Large intestine (tissue), 3 donors: ENCODE measurements at regions not wholly inside any gene's neighbourhood (a gene's known extent, or its start where the extent isn't known, plus 50 kb on each side); places are given as distances from the start of the nearest gene placed in this dataset.

Experiments
- DNase-seq, 2 donors: peaks; one replicate each; pipeline versions ENCODE4 v3.0.0 to v3.0.0-alpha.2; 2013
- H3K27ac ChIP-seq: one replicate; pipeline ENCODE4 v1.5.1; 2013; ENCODE audit warnings: low read length
- H3K27me3 ChIP-seq: 2 replicates; pipeline ENCODE4 v1.6.1; 2013; ENCODE audit warnings: low read length; ENCODE audit not compliant: control insufficient read depth, insufficient read depth
- H3K36me3 ChIP-seq: 2 replicates; pipeline ENCODE4 v1.6.1; 2013; ENCODE audit warnings: low read length; ENCODE audit not compliant: control insufficient read depth, insufficient read depth
- H3K4me1 ChIP-seq: one replicate; pipeline ENCODE4 v1.6.1; 2013; ENCODE audit warnings: low read length; ENCODE audit not compliant: control insufficient read depth, insufficient read depth
- H3K4me3 ChIP-seq: one replicate; pipeline ENCODE4 v1.5.1; 2013; ENCODE audit warnings: low read length
- H3K9me3 ChIP-seq: one replicate; pipeline ENCODE4 v1.6.1; 2013; ENCODE audit warnings: mild to moderate bottlenecking, low read depth, low read length, moderate library complexity; ENCODE audit not compliant: control insufficient read depth
- WGBS: methylation state at CpG from one replicate; pipeline ENCODE4 v1.1.5; 2013; ENCODE audit warnings: low lambda C conversion rate; ENCODE audit not compliant: insufficient coverage; 5-methylcytosine and 5-hydroxymethylcytosine counted together

DNA sequence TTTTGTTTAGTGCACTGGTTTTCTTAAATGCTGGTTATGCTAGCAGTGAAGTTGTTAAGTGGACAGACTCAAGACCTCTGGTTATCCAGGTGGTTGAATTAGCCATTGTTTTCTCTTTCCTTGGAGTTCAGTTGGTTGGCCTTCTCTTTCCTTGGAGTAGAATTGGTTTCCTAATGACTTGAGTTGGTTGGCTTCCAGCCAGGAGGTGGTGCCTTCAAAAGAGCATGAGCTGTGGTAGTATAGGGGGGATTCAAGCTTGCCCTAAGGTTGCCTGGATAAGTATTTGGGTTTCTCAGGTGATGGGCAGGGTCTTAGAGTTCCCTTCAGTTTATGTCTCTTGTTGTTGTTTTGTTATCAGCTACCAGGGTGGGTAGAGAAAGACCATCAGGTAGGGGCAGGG is 92.5 kb downstream of the ATP23 start:
- no peak for DNase-seq
- H3K9me3 ChIP-seq: peaks cover 11% of the 10 kb centered on the region
- H3K4me1 ChIP-seq: no peaks in the 10 kb centered on the region
- no peaks in the 10 kb centered on the region for H3K36me3 ChIP-seq
- no peak overlapping the region for H3K27ac ChIP-seq
- no peak overlapping the region for H3K4me3 ChIP-seq
- H3K27me3 ChIP-seq: no peaks in the 10 kb centered on the region

DNA sequence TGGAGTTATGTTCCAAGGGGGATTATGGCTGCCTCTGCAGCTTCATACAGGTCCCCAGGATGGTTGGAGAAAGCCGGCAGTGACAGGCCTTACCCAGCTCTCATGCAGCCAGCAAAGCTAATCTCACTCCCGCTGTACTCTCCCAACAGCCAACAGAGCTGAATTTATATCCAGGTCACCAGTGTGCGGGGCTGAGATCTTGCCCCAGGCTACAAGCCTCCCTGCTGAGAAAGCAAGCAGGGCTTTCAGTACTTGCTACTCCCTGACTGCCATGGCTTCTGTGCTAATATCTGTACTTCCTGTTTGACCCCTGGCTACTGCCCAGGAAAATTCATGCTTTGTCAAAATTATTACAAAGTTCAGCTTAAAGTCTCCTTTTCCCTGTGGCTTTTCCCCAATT is 92.9 kb downstream of the ATP23 start:
- H3K9me3 ChIP-seq: peaks cover 11% of the 10 kb centered on the region
- no peaks in the 10 kb centered on the region for H3K4me1 ChIP-seq
- no peaks in the 10 kb centered on the region for H3K36me3 ChIP-seq
- H3K27me3 ChIP-seq: no peaks in the 10 kb centered on the region
- no CpG with 5 or more reads among the region's 3 CpGs for WGBS
- no peak overlapping the region for H3K4me3 ChIP-seq
- H3K27ac ChIP-seq: no peak overlapping the region
- DNase-seq: no peak

GRCh38 chr12:58034712-58035111 is 93.3 kb downstream of the ATP23 start:
- no peaks in the 10 kb centered on the region for H3K4me1 ChIP-seq
- peaks cover 11% of the 10 kb centered on the region for H3K9me3 ChIP-seq
- no peak overlapping the region for H3K4me3 ChIP-seq
- no peaks in the 10 kb centered on the region for H3K36me3 ChIP-seq
- WGBS: no CpG with 5 or more reads among the region's 1 CpG
- no peak for DNase-seq
- no peaks in the 10 kb centered on the region for H3K27me3 ChIP-seq
- no peak overlapping the region for H3K27ac ChIP-seq

GRCh38 chr12:58041441-58041840 is 100.1 kb downstream of the ATP23 start:
- Histone ChIP-seq H3K27ac (no peak overlapping the region), H3K9me3 (no peaks in the 10 kb centered on the region), H3K36me3 (no peaks in the 10 kb centered on the region), H3K4me1 (no peaks in the 10 kb centered on the region), H3K4me3 (no peak overlapping the region), H3K27me3 (no peaks in the 10 kb centered on the region)
- 100% methylated on average over 1 of the region's 2 CpGs for WGBS
- DNase-seq: no peak

- H3K9me3 ChIP-seq: no peaks in the 10 kb centered on the region
- H3K36me3 ChIP-seq: no peaks in the 10 kb centered on the region
- H3K4me3 ChIP-seq: no peak overlapping the region
- no peaks in the 10 kb centered on the region for H3K27me3 ChIP-seq
- H3K4me1 ChIP-seq: no peaks in the 10 kb centered on the region
- no peak for DNase-seq
- no peak overlapping the region for H3K27ac ChIP-seq
These were observed 103.6 kb downstream of the ATP23 start for GRCh38 chr12:58044966-58045365.

GRCh38 chr12:58046271-58046670 is 104.9 kb downstream of the ATP23 start:
- Histone ChIP-seq H3K27me3 (no peaks in the 10 kb centered on the region), H3K4me1 (no peaks in the 10 kb centered on the region), H3K9me3 (no peaks in the 10 kb centered on the region), H3K4me3 (no peak overlapping the region), H3K27ac (no peak overlapping the region), H3K36me3 (no peaks in the 10 kb centered on the region)
- no CpG with 5 or more reads among the region's 1 CpG for WGBS
- no peak for DNase-seq

- Histone ChIP-seq H3K36me3 (no peaks in the 10 kb centered on the region), H3K4me3 (no peak overlapping the region), H3K9me3 (no peaks in the 10 kb centered on the region), H3K27me3 (no peaks in the 10 kb centered on the region), H3K4me1 (no peaks in the 10 kb centered on the region), H3K27ac (no peak overlapping the region)
- no CpG with 5 or more reads among the region's 1 CpG for WGBS
- no peak for DNase-seq
These were observed 110.0 kb downstream of the ATP23 start for GRCh38 chr12:58051378-58051777.

- no peak for DNase-seq
- no peaks in the 10 kb centered on the region for H3K4me1 ChIP-seq
- no peaks in the 10 kb centered on the region for H3K36me3 ChIP-seq
- 100% methylated on average over 1 of the region's 1 CpG for WGBS
- H3K27ac ChIP-seq: no peak overlapping the region
- H3K9me3 ChIP-seq: peaks cover 3% of the 10 kb centered on the region
- no peaks in the 10 kb centered on the region for H3K27me3 ChIP-seq
- H3K4me3 ChIP-seq: no peak overlapping the region
These were observed 123.3 kb downstream of the ATP23 start for GRCh38 chr12:58064666-58065065.

GRCh38 chr12:58066296-58066695 is 124.9 kb downstream of the ATP23 start:
- H3K27me3 ChIP-seq: no peaks in the 10 kb centered on the region
- H3K4me1 ChIP-seq: no peaks in the 10 kb centered on the region
- H3K36me3 ChIP-seq: no peaks in the 10 kb centered on the region
- H3K27ac ChIP-seq: no peak overlapping the region
- H3K4me3 ChIP-seq: no peak overlapping the region
- no peak for DNase-seq
- peaks cover 3% of the 10 kb centered on the region for H3K9me3 ChIP-seq

DNA sequence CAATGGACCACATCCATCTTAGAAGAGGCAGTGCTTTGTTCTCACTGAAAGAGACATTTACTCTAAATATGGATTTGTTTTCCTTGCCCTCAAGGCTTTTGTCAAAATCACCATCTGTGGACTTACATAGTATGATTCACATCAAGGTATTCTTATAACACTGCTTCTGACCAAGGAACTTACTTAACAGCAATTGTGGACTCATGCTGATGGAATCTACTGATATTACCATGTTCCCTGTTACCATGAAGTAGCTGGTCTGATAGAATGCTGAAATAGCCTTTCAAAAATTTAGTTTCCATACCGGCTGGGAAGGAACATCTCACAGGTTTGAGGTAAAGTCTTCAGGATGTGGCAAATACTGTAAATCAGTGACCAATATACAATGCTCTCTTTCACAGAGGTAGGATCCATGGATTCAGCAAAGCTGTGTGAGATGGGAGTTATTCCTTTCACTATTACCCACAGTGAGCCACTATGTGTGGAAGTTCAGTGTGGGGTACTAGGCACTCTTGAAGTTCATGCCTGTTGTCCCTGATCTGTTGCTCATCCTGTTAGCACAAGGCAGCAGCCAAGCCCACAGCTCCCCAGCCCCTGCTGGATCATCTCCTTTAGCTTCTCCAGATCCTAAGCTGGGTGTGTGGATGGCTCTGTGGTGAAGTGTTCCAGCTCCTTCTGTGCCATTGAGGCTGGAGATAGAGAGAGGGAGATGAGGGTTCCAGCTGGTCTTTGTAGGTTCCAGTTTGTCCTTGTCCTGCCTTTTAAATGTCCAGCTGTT is 126.4 kb downstream of the ATP23 start:
- WGBS: no CpG with 5 or more reads among the region's 1 CpG
- peaks cover 3% of the 10 kb centered on the region for H3K9me3 ChIP-seq
- no peak for DNase-seq

DNA sequence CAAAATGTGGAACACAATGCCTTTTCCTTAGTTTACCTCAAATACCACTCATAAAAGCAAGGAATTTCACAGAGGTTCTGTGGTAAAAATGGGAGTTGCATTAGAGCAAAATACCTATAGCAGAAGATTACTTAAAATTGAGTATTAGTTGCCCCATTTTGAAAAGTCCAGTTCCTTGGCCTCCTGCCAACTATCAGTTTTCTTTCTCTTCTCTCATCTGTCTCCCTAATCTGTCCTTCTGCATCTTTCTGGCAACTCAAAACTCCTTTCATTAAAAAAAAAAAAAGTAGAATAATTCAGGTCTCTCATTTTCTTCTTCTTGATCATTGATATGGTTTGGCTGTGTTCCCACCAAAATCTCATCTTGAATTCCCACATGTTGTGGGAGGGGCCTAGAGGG is 127.3 kb downstream of the ATP23 start:
- Histone ChIP-seq H3K36me3 (no peaks in the 10 kb centered on the region), H3K9me3 (peaks cover 3% of the 10 kb centered on the region), H3K27ac (no peak overlapping the region), H3K4me3 (no peak overlapping the region), H3K27me3 (no peaks in the 10 kb centered on the region), H3K4me1 (no peaks in the 10 kb centered on the region)
- no peak for DNase-seq

More for the DNA sequence above, 126.4 kb downstream of the ATP23 start:
- Histone ChIP-seq H3K4me1 (no peaks in the 10 kb centered on the region), H3K36me3 (no peaks in the 10 kb centered on the region), H3K27ac (no peak overlapping the region), H3K4me3 (no peak overlapping the region), H3K27me3 (no peaks in the 10 kb centered on the region)
